ENCODE measurements at regions not wholly inside any gene's neighbourhood (a gene's known extent, or its start where the extent isn't known, plus 50 kb on each side); places are given as distances from the start of the nearest gene placed in this dataset.

GRCh38 chr14:94673781-94674231 lies 61.6 kb downstream of the SERPINA3 start:
- no peak overlapping the region for H3K4me2 ChIP-seq
- no peaks in the 10 kb centered on the region for H3K36me3 ChIP-seq (replicated peaks; ENCODE audit: insufficient read depth, low read depth)
- WGBS (ENCODE audit: low lambda C conversion rate, missing lambda C conversion rate): 81% methylated on average over 12 of the region's 12 CpGs
- H3K27ac ChIP-seq: no peak overlapping the region
- no peaks in the 10 kb centered on the region for H3K9me3 ChIP-seq (ENCODE audit: low read depth)
- no peaks in the 10 kb centered on the region for H4K20me1 ChIP-seq (ENCODE audit: insufficient read depth, poor library complexity, severe bottlenecking)
- H2AFZ ChIP-seq: no peak overlapping the region
- H3K27me3 ChIP-seq: no peaks in the 10 kb centered on the region
- TF ChIP-seq EZH2 (IDR thresholded peaks at IDR 0.05; ENCODE audit: borderline replicate concordance) (no peak), CTCF (IDR thresholded peaks at IDR 0.05; ENCODE audit: poor library complexity) (no peak), EZH2phosphoT487 (IDR thresholded peaks at IDR 0.05; ENCODE audit: low read depth, severe bottlenecking, unreplicated experiment) (no peak)
- H3K4me1 ChIP-seq (ENCODE audit: insufficient read depth): no peaks in the 10 kb centered on the region
- H3K9me2 ChIP-seq (replicated peaks; ENCODE audit: insufficient read depth): no peaks in the 10 kb centered on the region
- no peak for DNase-seq (ENCODE audit: low spot score)
- H3K4me3 ChIP-seq: no peak overlapping the region
- H3K79me2 ChIP-seq: no peaks in the 10 kb centered on the region
